A549 (cell line): ENCODE measurements at regions not wholly inside any gene's neighbourhood (a gene's known extent, or its start where the extent isn't known, plus 50 kb on each side); places are given as distances from the start of the nearest gene placed in this dataset.

Source experiments
- ATAC-seq, 2 experiments: fragments of 200-7000 bp in 1 of 2; fragments of >200 bp in 1 of 2; cut with Nextera tagmentation in 1 of 2; cut with Tn5 transposase in 1 of 2; 3 replicates each; pipeline versions ENCODE4 v1.8.0 to v1.9.1; 2018 to 2020; ENCODE audit warnings: mild to moderate bottlenecking in 1 of 2, moderate library complexity in 1 of 2
- CTCF ChIA-PET: fragments of 300-600 bp; sonication (Branson Sonifier 250); formaldehyde crosslinking; extraction: SDS; loops from one replicate; lab custom pipeline; 2021; ENCODE audit warnings: antibody characterized with exemption, inconsistent platforms; lab: Yijun Ruan, JAX
- POLR2A ChIA-PET: fragments of 350-600 bp; formaldehyde crosslinking; extraction: SDS; loops from one replicate; lab custom pipeline; 2021; ENCODE audit warnings: antibody characterized with exemption, inconsistent platforms; lab: Yijun Ruan, JAX
- DNase-seq, 2 experiments: peaks; one replicate each; pipeline versions ENCODE4 v3.0.0 to v3.0.0-alpha.2; 2011 to 2016; ENCODE audit warnings: low read depth in 1 of 2, low spot score in 1 of 2
- FAIRE-seq: peaks from 2 replicates; lab custom pipeline; 2011; peaks lifted over from hg19 to GRCh38; lab: Jason Lieb, UNC
- H3K27ac ChIP-seq, 2 experiments: fragments of >200 bp; sonication (Bioruptor Twin); formaldehyde crosslinking; 3 replicates each; pipeline ENCODE4 v1.5.1; 2016 to 2017
- H3K4me1 ChIP-seq: fragments of >200 bp; sonication (Bioruptor Twin); formaldehyde crosslinking; 3 replicates; pipeline ENCODE4 v1.6.1; 2016
- H3K4me2 ChIP-seq: fragments of >200 bp; sonication (Bioruptor Twin); formaldehyde crosslinking; 3 replicates; pipeline ENCODE4 v1.6.1; 2016
- H3K4me3 ChIP-seq: fragments of >200 bp; sonication (Bioruptor Twin); formaldehyde crosslinking; 3 replicates; pipeline ENCODE4 v1.5.1; 2016
- H3K9me3 ChIP-seq: fragments of >200 bp; sonication (Bioruptor Twin); formaldehyde crosslinking; 3 replicates; pipeline ENCODE4 v1.6.1; 2016
- CBX2 ChIP-seq: fragments of 200-600 bp; sonication (generic); IDR thresholded peaks from 2 replicates; pipeline ENCODE4 v1.6.1; 2016; ENCODE audit warnings: low read depth, mild to moderate bottlenecking, borderline replicate concordance
- CBX8 ChIP-seq: fragments of 200-600 bp; sonication (generic); IDR thresholded peaks from 2 replicates; pipeline ENCODE4 v1.6.1; 2016
- CHD2 ChIP-seq: fragments of 150-350 bp; IDR thresholded peaks from 2 replicates; pipeline ENCODE4 v1.6.1; 2014; ENCODE audit warnings: low read length; ENCODE audit not compliant: partially characterized antibody
- EHF ChIP-seq: fragments of 250-450 bp; sonication (Bioruptor Pico); IDR thresholded peaks from 2 replicates; pipeline ENCODE4 v1.5.0; 2020; ENCODE audit warnings: mild to moderate bottlenecking
- EHMT2 ChIP-seq: fragments of 200-600 bp; sonication (generic); IDR thresholded peaks from 2 replicates; pipeline ENCODE4 v1.6.1; 2016; ENCODE audit warnings: antibody characterized with exemption, low read depth, mild to moderate bottlenecking, moderate library complexity
- EP300 ChIP-seq, 2 experiments: fragments of >200 bp; sonication (Bioruptor Twin); formaldehyde crosslinking; IDR thresholded peaks; 2 replicates in 1 of 2; 3 replicates in 1 of 2; pipeline ENCODE4 v1.6.1; 2016 to 2017
- FOXS1 ChIP-seq: fragments of 250-450 bp; sonication (Bioruptor Pico); IDR thresholded peaks from 2 replicates; pipeline ENCODE4 v1.5.0; 2020; ENCODE audit warnings: mild to moderate bottlenecking, moderate library complexity
- HDAC2 ChIP-seq: fragments of 200-600 bp; sonication (generic); IDR thresholded peaks from 2 replicates; pipeline ENCODE4 v1.6.1; 2016
- HOXA7 ChIP-seq: fragments of 250-450 bp; sonication (Bioruptor Pico); IDR thresholded peaks from 2 replicates; pipeline ENCODE4 v1.5.0; 2020; ENCODE audit warnings: mild to moderate bottlenecking, moderate library complexity
- HOXB13 ChIP-seq: fragments of 250-450 bp; sonication (Bioruptor Pico); IDR thresholded peaks from 2 replicates; pipeline ENCODE4 v1.5.0; 2020; ENCODE audit warnings: low read depth, mild to moderate bottlenecking, moderate library complexity
- HOXB5 ChIP-seq: fragments of 250-450 bp; sonication (Bioruptor Pico); IDR thresholded peaks from 2 replicates; pipeline ENCODE4 v1.5.0; 2020; ENCODE audit warnings: mild to moderate bottlenecking, moderate library complexity
- JUN ChIP-seq, 2 experiments: fragments of >200 bp; sonication (Bioruptor Twin); formaldehyde crosslinking; IDR thresholded peaks; 2 replicates in 1 of 2; 3 replicates in 1 of 2; pipeline ENCODE4 v1.6.1; 2016 to 2017
- JUNB ChIP-seq: fragments of >200 bp; sonication (Bioruptor Twin); formaldehyde crosslinking; IDR thresholded peaks from 2 replicates; pipeline ENCODE4 v1.6.1; 2016
- KDM5A ChIP-seq: fragments of 200-600 bp; sonication (generic); IDR thresholded peaks from 2 replicates; pipeline ENCODE4 v1.6.1; 2016; ENCODE audit warnings: antibody characterized with exemption, mild to moderate bottlenecking
- MAFK ChIP-seq: fragments of 450-650 bp; IDR thresholded peaks from 2 replicates; pipeline ENCODE4 v1.6.1; 2014; ENCODE audit not compliant: partially characterized antibody
- MAZ ChIP-seq: fragments of 150-350 bp; IDR thresholded peaks from 2 replicates; pipeline ENCODE4 v1.6.1; 2014; ENCODE audit warnings: antibody characterized with exemption, low read depth, low read length, borderline replicate concordance
- NFE2L2 ChIP-seq: fragments of 150-350 bp; conservative IDR thresholded peaks from 2 replicates; pipeline ENCODE4 v1.6.1; 2014; ENCODE audit warnings: low read length
- NPAS2 ChIP-seq: fragments of 250-450 bp; sonication (Bioruptor Pico); IDR thresholded peaks from 2 replicates; pipeline ENCODE4 v1.8.0; 2022; ENCODE audit warnings: mild to moderate bottlenecking, moderate library complexity, borderline replicate concordance
- POLR2A ChIP-seq: IDR thresholded peaks from 2 replicates; pipeline ENCODE4 v1.6.1; 2012; ENCODE audit warnings: mild to moderate bottlenecking, low read length
- POLR2AphosphoS2 ChIP-seq: conservative IDR thresholded peaks from 2 replicates; pipeline ENCODE4 v1.6.1; 2012; ENCODE audit warnings: low read length, improper control_type of control experiment, inconsistent platforms
- RAD21 ChIP-seq, 2 experiments: fragments of >200 bp in 1 of 2; sonication (Bioruptor Twin) in 1 of 2; formaldehyde crosslinking in 1 of 2; IDR thresholded peaks in 1 of 2; conservative IDR thresholded peaks in 1 of 2; 2 replicates in 1 of 2; 3 replicates in 1 of 2; pipeline ENCODE4 v1.6.1; 2012 to 2018; ENCODE audit warnings: inconsistent platforms in 1 of 2
- RARB ChIP-seq: fragments of 250-450 bp; sonication (Bioruptor Pico); IDR thresholded peaks from 2 replicates; pipeline ENCODE4 v1.8.0; 2021; ENCODE audit warnings: mild to moderate bottlenecking, moderate library complexity
- RNF2 ChIP-seq: fragments of 200-600 bp; sonication (generic); IDR thresholded peaks from 2 replicates; pipeline ENCODE4 v1.6.1; 2016; ENCODE audit warnings: low read depth, mild to moderate bottlenecking, antibody characterized with exemption, moderate library complexity, borderline replicate concordance
- SMC3 ChIP-seq: fragments of >200 bp; sonication (Bioruptor Twin); formaldehyde crosslinking; IDR thresholded peaks from 3 replicates; pipeline ENCODE4 v1.6.1; 2018; ENCODE audit warnings: inconsistent platforms
- SREBF2 ChIP-seq: fragments of 450-650 bp; IDR thresholded peaks from 2 replicates; pipeline ENCODE4 v1.6.1; 2014; ENCODE audit warnings: mild to moderate bottlenecking, moderate library complexity
- TFCP2L1 ChIP-seq: fragments of 250-450 bp; sonication (Bioruptor Pico); IDR thresholded peaks from 2 replicates; pipeline ENCODE4 v1.5.0; 2021; ENCODE audit warnings: mild to moderate bottlenecking
- ZFP36 ChIP-seq: fragments of 450-650 bp; IDR thresholded peaks from 2 replicates; pipeline ENCODE4 v1.6.1; 2014; ENCODE audit warnings: borderline replicate concordance; ENCODE audit not compliant: partially characterized antibody
- ZNF302 ChIP-seq: fragments of 250-450 bp; sonication (Bioruptor Pico); IDR thresholded peaks from 2 replicates; pipeline ENCODE4 v1.9.0; 2021; ENCODE audit warnings: inconsistent platforms, mild to moderate bottlenecking, moderate library complexity
- ZSCAN20 ChIP-seq: fragments of 250-450 bp; sonication (Bioruptor Pico); IDR thresholded peaks from 2 replicates; pipeline ENCODE4 v1.8.0; 2022; ENCODE audit warnings: mild to moderate bottlenecking, moderate library complexity
- WGBS: methylation state at CpG from one replicate; pipeline ENCODE4 v1.1.6; 2017; ENCODE audit errors: missing lambda C conversion rate; 5-methylcytosine and 5-hydroxymethylcytosine counted together
- TF ChIP-seq, protein P1 (sequence below): fragments of >200 bp; sonication (Bioruptor Twin); formaldehyde crosslinking; IDR thresholded peaks from 3 replicates; pipeline ENCODE4 v1.5.1; 2016
- TF ChIP-seq, protein P2 (sequence below): fragments of 250-450 bp; sonication (Bioruptor Pico); IDR thresholded peaks from 2 replicates; pipeline ENCODE4 v1.5.0; 2021; ENCODE audit warnings: mild to moderate bottlenecking, moderate library complexity, borderline replicate concordance
- TF ChIP-seq, protein P3 (sequence below): fragments of >200 bp; sonication (Bioruptor Twin); formaldehyde crosslinking; IDR thresholded peaks from 3 replicates; pipeline ENCODE4 v1.6.1; 2016

DNA sequence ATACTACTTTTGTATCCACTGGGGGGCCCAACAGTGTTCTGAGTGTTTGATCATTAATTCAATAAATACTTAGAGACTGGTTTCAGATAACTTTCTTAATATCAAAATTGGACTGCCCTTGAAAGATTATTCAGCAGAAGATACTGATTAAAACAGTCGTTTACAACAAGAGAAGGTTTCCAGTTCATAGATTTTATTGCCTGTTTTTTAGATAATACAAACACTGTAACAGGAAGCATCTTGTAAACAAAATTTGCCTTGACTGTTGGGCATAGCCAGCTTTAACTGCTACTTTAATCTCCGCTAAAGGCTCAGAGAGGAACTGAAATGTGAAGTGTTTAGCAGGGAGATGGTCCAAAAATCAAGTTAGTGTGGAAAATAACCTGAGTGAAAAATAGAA lies 1168.7 kb upstream of the NUDT12 start:
- no peak for TF ChIP-seq ZNF302 (CRISPR knock-in tag)
- TF ChIP-seq NPAS2 (CRISPR knock-in tag), result no peak
- TF ChIP-seq, protein P1, sequence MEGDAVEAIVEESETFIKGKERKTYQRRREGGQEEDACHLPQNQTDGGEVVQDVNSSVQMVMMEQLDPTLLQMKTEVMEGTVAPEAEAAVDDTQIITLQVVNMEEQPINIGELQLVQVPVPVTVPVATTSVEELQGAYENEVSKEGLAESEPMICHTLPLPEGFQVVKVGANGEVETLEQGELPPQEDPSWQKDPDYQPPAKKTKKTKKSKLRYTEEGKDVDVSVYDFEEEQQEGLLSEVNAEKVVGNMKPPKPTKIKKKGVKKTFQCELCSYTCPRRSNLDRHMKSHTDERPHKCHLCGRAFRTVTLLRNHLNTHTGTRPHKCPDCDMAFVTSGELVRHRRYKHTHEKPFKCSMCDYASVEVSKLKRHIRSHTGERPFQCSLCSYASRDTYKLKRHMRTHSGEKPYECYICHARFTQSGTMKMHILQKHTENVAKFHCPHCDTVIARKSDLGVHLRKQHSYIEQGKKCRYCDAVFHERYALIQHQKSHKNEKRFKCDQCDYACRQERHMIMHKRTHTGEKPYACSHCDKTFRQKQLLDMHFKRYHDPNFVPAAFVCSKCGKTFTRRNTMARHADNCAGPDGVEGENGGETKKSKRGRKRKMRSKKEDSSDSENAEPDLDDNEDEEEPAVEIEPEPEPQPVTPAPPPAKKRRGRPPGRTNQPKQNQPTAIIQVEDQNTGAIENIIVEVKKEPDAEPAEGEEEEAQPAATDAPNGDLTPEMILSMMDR, result no peak
- no peak for TF ChIP-seq RNF2
- TF ChIP-seq, protein P2, sequence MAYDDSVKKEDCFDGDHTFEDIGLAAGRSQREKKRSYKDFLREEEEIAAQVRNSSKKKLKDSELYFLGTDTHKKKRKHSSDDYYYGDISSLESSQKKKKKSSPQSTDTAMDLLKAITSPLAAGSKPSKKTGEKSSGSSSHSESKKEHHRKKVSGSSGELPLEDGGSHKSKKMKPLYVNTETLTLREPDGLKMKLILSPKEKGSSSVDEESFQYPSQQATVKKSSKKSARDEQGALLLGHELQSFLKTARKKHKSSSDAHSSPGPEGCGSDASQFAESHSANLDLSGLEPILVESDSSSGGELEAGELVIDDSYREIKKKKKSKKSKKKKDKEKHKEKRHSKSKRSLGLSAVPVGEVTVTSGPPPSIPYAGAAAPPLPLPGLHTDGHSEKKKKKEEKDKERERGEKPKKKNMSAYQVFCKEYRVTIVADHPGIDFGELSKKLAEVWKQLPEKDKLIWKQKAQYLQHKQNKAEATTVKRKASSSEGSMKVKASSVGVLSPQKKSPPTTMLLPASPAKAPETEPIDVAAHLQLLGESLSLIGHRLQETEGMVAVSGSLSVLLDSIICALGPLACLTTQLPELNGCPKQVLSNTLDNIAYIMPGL (CRISPR knock-in tag), result no peak
- no peak for TF ChIP-seq CBX8
- no peak for TF ChIP-seq ZFP36
- TF ChIP-seq HOXB5 (CRISPR knock-in tag), result no peak
- TF ChIP-seq CHD2, result no peak
- TF ChIP-seq, all 56 proteins: peak for 0
- Histone ChIP-seq H3K27ac (no peak overlapping the region), H3K4me1 (no peaks in the 10 kb centered on the region), H3K9me3 (no peaks in the 10 kb centered on the region), H3K4me2 (no peak overlapping the region), H3K4me3 (no peak overlapping the region)
- no peak for ATAC-seq
- DNase-seq, result no peak
- FAIRE-seq, result no peak
- 31% methylated on average over 2 of the region's 2 CpGs for WGBS
- ChIA-PET CTCF (no interaction called here), POLR2A (no interaction called here)

DNA sequence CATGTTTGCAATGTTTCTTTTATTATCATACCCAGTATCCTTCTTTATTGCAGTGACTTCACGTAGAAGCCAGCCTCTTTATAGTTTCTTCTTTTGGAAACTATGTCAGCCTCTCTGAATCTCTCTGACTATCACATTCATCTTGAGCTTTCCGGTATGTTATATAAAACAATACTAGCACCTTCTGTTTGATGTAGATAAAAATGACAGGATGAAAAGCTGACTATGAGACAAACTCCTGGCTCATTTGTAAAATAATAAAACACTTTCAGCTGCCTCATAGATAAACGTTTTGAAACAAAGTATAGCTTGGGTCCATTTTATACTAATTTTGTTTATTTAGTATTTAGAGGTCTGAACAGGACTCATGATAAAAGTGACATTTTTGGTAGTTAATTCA lies 1145.4 kb upstream of the NUDT12 start:
- ChIA-PET CTCF (no interaction called here), POLR2A (no interaction called here)
- H3K9me3 ChIP-seq, result peaks cover 5% of the 10 kb centered on the region; the same call in 1 of the 3 replicates
- no peak overlapping the region for H3K27ac ChIP-seq
- DNase-seq, result no peak
- no peak overlapping the region for H3K4me2 ChIP-seq
- no peak for FAIRE-seq
- WGBS, result 39% methylated on average over 3 of the region's 3 CpGs
- no peak overlapping the region for H3K4me3 ChIP-seq
- TF ChIP-seq JUN (IDR thresholded peaks at IDR 0.05) (no peak), MAFK (no peak), SMC3 (no peak), SREBF2 (no peak), TFCP2L1 (CRISPR knock-in tag) (no peak), CBX8 (no peak), FOXS1 (CRISPR knock-in tag) (no peak), EHF (CRISPR knock-in tag) (no peak)
- TF ChIP-seq, protein P3, sequence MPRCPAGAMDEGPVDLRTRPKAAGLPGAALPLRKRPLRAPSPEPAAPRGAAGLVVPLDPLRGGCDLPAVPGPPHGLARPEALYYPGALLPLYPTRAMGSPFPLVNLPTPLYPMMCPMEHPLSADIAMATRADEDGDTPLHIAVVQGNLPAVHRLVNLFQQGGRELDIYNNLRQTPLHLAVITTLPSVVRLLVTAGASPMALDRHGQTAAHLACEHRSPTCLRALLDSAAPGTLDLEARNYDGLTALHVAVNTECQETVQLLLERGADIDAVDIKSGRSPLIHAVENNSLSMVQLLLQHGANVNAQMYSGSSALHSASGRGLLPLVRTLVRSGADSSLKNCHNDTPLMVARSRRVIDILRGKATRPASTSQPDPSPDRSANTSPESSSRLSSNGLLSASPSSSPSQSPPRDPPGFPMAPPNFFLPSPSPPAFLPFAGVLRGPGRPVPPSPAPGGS, result no peak
- TF ChIP-seq, all 56 proteins: peak for 0
- no peaks in the 10 kb centered on the region for H3K4me1 ChIP-seq
- ATAC-seq, result no peak

DNA sequence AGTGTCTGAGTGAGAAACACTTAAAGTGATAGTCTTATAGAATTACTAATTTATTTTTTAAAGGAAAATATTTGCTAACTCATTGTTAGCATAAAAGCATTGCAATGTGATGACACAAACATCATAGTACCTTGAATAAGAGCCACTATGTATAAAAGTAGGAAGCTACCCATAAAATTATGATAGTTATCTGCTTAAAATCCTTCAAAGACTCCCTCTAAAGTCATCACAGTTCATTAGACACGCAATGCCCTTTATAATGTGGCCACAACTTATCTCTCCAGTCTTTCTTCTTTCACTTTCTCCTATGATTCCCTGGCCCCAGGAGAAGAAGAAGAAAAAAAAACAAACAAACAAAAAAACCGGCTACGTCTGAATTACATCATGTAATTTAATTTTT lies 1144.0 kb upstream of the NUDT12 start:
- Histone ChIP-seq H3K4me1 (no peaks in the 10 kb centered on the region), H3K4me2 (no peak overlapping the region), H3K4me3 (no peak overlapping the region), H3K9me3 (no peaks in the 10 kb centered on the region; the same call in 2 of the 3 replicates), H3K27ac (no peak overlapping the region)
- ChIA-PET POLR2A (no interaction called here), CTCF (no interaction called here)
- TF ChIP-seq JUN (IDR thresholded peaks at IDR 0.05) (no peak), JUNB (no peak), POLR2A (no peak), ZSCAN20 (no peak), EHMT2 (no peak), HOXA7 (no peak), SREBF2 (no peak), HOXB13 (CRISPR knock-in tag) (no peak), RAD21 (conservative IDR thresholded peaks at IDR 0.05 in 1 of 2, IDR thresholded peaks at IDR 0.05 in 1 of 2) (no peak), EP300 (IDR thresholded peaks at IDR 0.05) (no peak), CBX8 (no peak), POLR2AphosphoS2 (no peak), KDM5A (no peak), NFE2L2 (no peak), MAZ (no peak), CBX2 (no peak), HDAC2 (no peak), RARB (CRISPR knock-in tag) (no peak)
- TF ChIP-seq, protein P2 (CRISPR knock-in tag), result no peak
- DNase-seq (no peak), FAIRE-seq (no peak), ATAC-seq (no peak)
- 22% methylated on average over 3 of the region's 3 CpGs for WGBS
